T-cell (primary cell): ENCODE measurements at regions not wholly inside any gene's neighbourhood (a gene's known extent, or its start where the extent isn't known, plus 50 kb on each side); places are given as distances from the start of the nearest gene placed in this dataset.

ENCODE experiments used
- ATAC-seq, 4 experiments: fragments of 200-7000 bp in 3 of 4; fragments of 150-1000 bp in 1 of 4; cut with Tn5 transposase; replicated peaks in 1 of 4; 1 replicate in 3 of 4; 2 replicates in 1 of 4; pipeline ENCODE4 v1.10.0; 2021; ENCODE audit warnings: moderate library complexity in 3 of 4, mild to moderate bottlenecking in 2 of 4, moderate number of reproducible peaks in 1 of 4
- CTCF ChIA-PET, 2 donors: fragments of 300-600 bp; sonication (Branson Sonifier 250); formaldehyde crosslinking; loops; one replicate each; lab custom pipeline; 2022; ENCODE audit warnings: antibody characterized with exemption in 2 of 2; lab: Charles Lee
- POLR2A ChIA-PET, 2 donors: fragments of 300-600 bp; sonication (Branson Sonifier 250); formaldehyde crosslinking; loops; one replicate each; lab custom pipeline; 2022; ENCODE audit warnings: antibody characterized with exemption in 2 of 2; lab: Charles Lee
- DNase-seq, 35 experiments: peaks; one replicate each; pipeline versions ENCODE4 v3.0.0 to v3.0.0-alpha.2; 2013 to 2023
- H3K27ac ChIP-seq: one replicate; pipeline ENCODE4 v1.5.1; 2013; ENCODE audit warnings: low read length
- H3K27me3 ChIP-seq, 2 experiments: replicated peaks in 1 of 2; 1 replicate in 1 of 2; 2 replicates in 1 of 2; pipeline versions ENCODE4 v1.6.1 to v1.7.0; 2013; ENCODE audit warnings: low read length in 1 of 2, mixed read lengths in 1 of 2; ENCODE audit not compliant: control insufficient read depth in 2 of 2, insufficient read depth in 2 of 2; ENCODE audit errors: extremely low read depth in 1 of 2
- H3K36me3 ChIP-seq, 2 donors: 1 replicate in 1 of 2; 2 replicates in 1 of 2; pipeline versions ENCODE4 v1.6.1 to v1.7.0; 2013; ENCODE audit warnings: low read length in 1 of 2; ENCODE audit not compliant: control insufficient read depth in 2 of 2, insufficient read depth in 1 of 2; ENCODE audit errors: extremely low read depth in 1 of 2
- H3K4me1 ChIP-seq, 2 experiments: 1 replicate in 1 of 2; 2 replicates in 1 of 2; pipeline versions ENCODE4 v1.6.1 to v1.7.0; 2013; ENCODE audit warnings: low read length in 2 of 2, mixed read lengths in 1 of 2; ENCODE audit not compliant: insufficient read depth in 2 of 2, control insufficient read depth in 1 of 2; ENCODE audit errors: extremely low read depth in 1 of 2
- H3K4me3 ChIP-seq, 2 donors: 1 replicate in 1 of 2; 2 replicates in 1 of 2; pipeline versions ENCODE4 v1.5.1 to v1.7.0; 2013; ENCODE audit warnings: mild to moderate bottlenecking in 2 of 2, low read length in 1 of 2, moderate library complexity in 1 of 2; ENCODE audit not compliant: control insufficient read depth in 1 of 2; ENCODE audit errors: extremely low read depth in 1 of 2
- H3K9me3 ChIP-seq: 2 replicates; pipeline ENCODE4 v1.7.0; 2013
- H3K27ac Mint-ChIP-seq, 2 donors: one replicate each; pipeline ENCODE4 v1.8.0; 2020 to 2021; ENCODE audit warnings: mild to moderate bottlenecking in 2 of 2, mixed read lengths in 2 of 2
- H3K27me3 Mint-ChIP-seq, 2 donors: one replicate each; pipeline ENCODE4 v1.8.0; 2021 to 2022; ENCODE audit warnings: mixed read lengths in 2 of 2
- H3K36me3 Mint-ChIP-seq: one replicate; pipeline ENCODE4 v1.8.0; 2021; ENCODE audit warnings: mixed read lengths
- H3K4me1 Mint-ChIP-seq, 3 donors: one replicate each; pipeline ENCODE4 v1.8.0; 2020 to 2022; ENCODE audit warnings: mixed read lengths in 3 of 3, mild to moderate bottlenecking in 1 of 3
- H3K4me3 Mint-ChIP-seq, 3 donors: one replicate each; pipeline ENCODE4 v1.8.0; 2020 to 2022; ENCODE audit warnings: mild to moderate bottlenecking in 3 of 3, mixed read lengths in 3 of 3, moderate library complexity in 3 of 3
- H3K9me3 Mint-ChIP-seq, 3 donors: one replicate each; pipeline ENCODE4 v1.8.0; 2020 to 2022; ENCODE audit warnings: mixed read lengths in 3 of 3
- WGBS: methylation state at CpG from one replicate; pipeline ENCODE4 v1.1.5; 2013; ENCODE audit warnings: missing lambda C conversion rate; ENCODE audit not compliant: insufficient coverage; 5-methylcytosine and 5-hydroxymethylcytosine counted together

GRCh38 chr18:1006304-1006703 is 101.6 kb downstream of the ADCYAP1 start:
- POLR2A ChIA-PET = no interaction called here
- Histone ChIP-seq H3K36me3 (no peaks in the 10 kb centered on the region), H3K27me3 (no peaks in the 10 kb centered on the region), H3K4me3 (no peak overlapping the region), H3K9me3 (no peaks in the 10 kb centered on the region), H3K27ac (no peak overlapping the region), H3K4me1 (no peaks in the 10 kb centered on the region)
- Mint-ChIP-seq H3K4me3 (no peak overlapping the region), H3K9me3 (peaks cover 2 to 10% (median 9%) of the 10 kb centered on the region in 3 donors), H3K36me3 (no peaks in the 10 kb centered on the region), H3K4me1 (no peaks in the 10 kb centered on the region), H3K27ac (no peak overlapping the region), H3K27me3 (peaks cover 0 to 3% of the 10 kb centered on the region in 2 donors)
- CTCF ChIA-PET = no interaction called here
- ATAC-seq (no peak), DNase-seq (no peak)
- WGBS = 75% methylated on average over 2 of the region's 3 CpGs

- Histone ChIP-seq H3K27ac (no peak overlapping the region), H3K9me3 (no peaks in the 10 kb centered on the region), H3K27me3 (no peaks in the 10 kb centered on the region), H3K4me3 (no peak overlapping the region), H3K36me3 (no peaks in the 10 kb centered on the region), H3K4me1 (no peaks in the 10 kb centered on the region)
- H3K27ac Mint-ChIP-seq = no peak overlapping the region
- H3K9me3 Mint-ChIP-seq = peaks cover 2 to 10% (median 9%) of the 10 kb centered on the region in 3 donors
- 75% methylated on average over 4 of the region's 6 CpGs for WGBS
- DNase-seq = no peak
- ChIA-PET POLR2A (no interaction called here), CTCF (no interaction called here)
- no peaks in the 10 kb centered on the region for H3K36me3 Mint-ChIP-seq
- no peak for ATAC-seq
- H3K27me3 Mint-ChIP-seq = peaks cover 0 to 3% of the 10 kb centered on the region in 2 donors
- no peak overlapping the region for H3K4me3 Mint-ChIP-seq
- H3K4me1 Mint-ChIP-seq = no peaks in the 10 kb centered on the region
These were observed 102.3 kb downstream of the ADCYAP1 start for GRCh38 chr18:1006965-1007364.

- no peak overlapping the region for H3K4me3 Mint-ChIP-seq
- no peaks in the 10 kb centered on the region for H3K9me3 ChIP-seq
- H3K27ac Mint-ChIP-seq = no peak overlapping the region
- H3K36me3 ChIP-seq = no peaks in the 10 kb centered on the region
- no peak overlapping the region for H3K4me3 ChIP-seq
- H3K27me3 Mint-ChIP-seq = peaks cover 0 to 3% of the 10 kb centered on the region in 2 donors
- DNase-seq (no peak), ATAC-seq (no peak)
- POLR2A ChIA-PET = no interaction called here
- no peaks in the 10 kb centered on the region for H3K9me3 Mint-ChIP-seq
- WGBS = no CpG with 5 or more reads among the region's 3 CpGs
- no peaks in the 10 kb centered on the region for H3K36me3 Mint-ChIP-seq
- H3K4me1 Mint-ChIP-seq = no peaks in the 10 kb centered on the region
- H3K27ac ChIP-seq = no peak overlapping the region
- no peaks in the 10 kb centered on the region for H3K4me1 ChIP-seq
- CTCF ChIA-PET = no interaction called here
- H3K27me3 ChIP-seq = no peaks in the 10 kb centered on the region
These were observed 106.7 kb downstream of the ADCYAP1 start for GRCh38 chr18:1011349-1011748.

GRCh38 chr18:1012775-1013174 is 108.1 kb downstream of the ADCYAP1 start:
- Mint-ChIP-seq H3K27me3 (no peaks in the 10 kb centered on the region), H3K9me3 (no peaks in the 10 kb centered on the region), H3K4me1 (no peaks in the 10 kb centered on the region), H3K27ac (no peak overlapping the region), H3K4me3 (no peak overlapping the region), H3K36me3 (no peaks in the 10 kb centered on the region)
- ATAC-seq = no peak
- H3K4me1 ChIP-seq = no peaks in the 10 kb centered on the region
- no peak overlapping the region for H3K27ac ChIP-seq
- no peaks in the 10 kb centered on the region for H3K27me3 ChIP-seq
- DNase-seq = no peak
- no peaks in the 10 kb centered on the region for H3K9me3 ChIP-seq
- ChIA-PET CTCF (no interaction called here), POLR2A (interaction anchor here in 1 of 2 donors (0.6 kb wide), 1 partner anchor 205 kb away, joined by 3 read pairs; no protein-coding TSS in a partner anchor)
- no peaks in the 10 kb centered on the region for H3K36me3 ChIP-seq
- no CpG with 5 or more reads among the region's 1 CpG for WGBS
- H3K4me3 ChIP-seq = no peak overlapping the region

- Histone ChIP-seq H3K4me1 (no peaks in the 10 kb centered on the region), H3K27me3 (no peaks in the 10 kb centered on the region), H3K4me3 (no peak overlapping the region), H3K9me3 (no peaks in the 10 kb centered on the region), H3K27ac (no peak overlapping the region), H3K36me3 (no peaks in the 10 kb centered on the region)
- Mint-ChIP-seq H3K27ac (no peak overlapping the region), H3K36me3 (no peaks in the 10 kb centered on the region), H3K9me3 (no peaks in the 10 kb centered on the region), H3K27me3 (peaks cover 0 to 3% of the 10 kb centered on the region in 2 donors), H3K4me3 (no peak overlapping the region), H3K4me1 (no peaks in the 10 kb centered on the region)
- CTCF ChIA-PET = no interaction called here
- POLR2A ChIA-PET = no interaction called here
- ATAC-seq (no peak), DNase-seq (no peak)
- no CpG with 5 or more reads among the region's 1 CpG for WGBS
These were observed 109.3 kb downstream of the ADCYAP1 start for GRCh38 chr18:1013951-1014350.

GRCh38 chr18:1014509-1014908 is 109.8 kb downstream of the ADCYAP1 start:
- Histone ChIP-seq H3K36me3 (no peaks in the 10 kb centered on the region), H3K9me3 (no peaks in the 10 kb centered on the region), H3K27me3 (no peaks in the 10 kb centered on the region), H3K27ac (no peak overlapping the region), H3K4me3 (no peak overlapping the region), H3K4me1 (no peaks in the 10 kb centered on the region)
- no peak overlapping the region for H3K27ac Mint-ChIP-seq
- no peaks in the 10 kb centered on the region for H3K9me3 Mint-ChIP-seq
- ChIA-PET CTCF (no interaction called here), POLR2A (no interaction called here)
- no peak overlapping the region for H3K4me3 Mint-ChIP-seq
- H3K27me3 Mint-ChIP-seq = peaks cover 0 to 3% of the 10 kb centered on the region in 2 donors
- H3K36me3 Mint-ChIP-seq = no peaks in the 10 kb centered on the region
- WGBS = 10% methylated on average over 2 of the region's 6 CpGs
- ATAC-seq (no peak), DNase-seq (no peak)
- H3K4me1 Mint-ChIP-seq = no peaks in the 10 kb centered on the region

- Histone ChIP-seq H3K27me3 (no peaks in the 10 kb centered on the region), H3K27ac (no peak overlapping the region), H3K4me3 (no peak overlapping the region), H3K36me3 (no peaks in the 10 kb centered on the region), H3K4me1 (no peaks in the 10 kb centered on the region), H3K9me3 (no peaks in the 10 kb centered on the region)
- Mint-ChIP-seq H3K4me1 (no peaks in the 10 kb centered on the region), H3K27ac (no peak overlapping the region), H3K27me3 (peaks cover 0 to 3% of the 10 kb centered on the region in 2 donors), H3K36me3 (no peaks in the 10 kb centered on the region), H3K4me3 (no peak overlapping the region), H3K9me3 (no peaks in the 10 kb centered on the region)
- ChIA-PET POLR2A (no interaction called here), CTCF (no interaction called here)
- ATAC-seq = no peak
- DNase-seq = no peak
These were observed 110.4 kb downstream of the ADCYAP1 start for GRCh38 chr18:1014951-1015624.
